Activated CD4-positive, alpha-beta T cell treated with anti-CD3 and anti-CD28 coated beads, Interleukin-2, Interleukin-6, amounts not matched to agents 100 ng/mL and 50 ng/mL, durations not matched to agents 16 hours and 8 hours (primary cell): ENCODE measurements at regions not wholly inside any gene's neighbourhood (a gene's known extent, or its start where the extent isn't known, plus 50 kb on each side); places are given as distances from the start of the nearest gene placed in this dataset.
"Not testable (repeated sequence)": the region's sequence is repeated elsewhere in the genome, so short reads cannot be mapped to it uniquely, and the experiment has no call there.

Experiments
- DNase-seq: peaks from one replicate; pipeline ENCODE4 v3.0.0-alpha.2; 2020

DNA sequence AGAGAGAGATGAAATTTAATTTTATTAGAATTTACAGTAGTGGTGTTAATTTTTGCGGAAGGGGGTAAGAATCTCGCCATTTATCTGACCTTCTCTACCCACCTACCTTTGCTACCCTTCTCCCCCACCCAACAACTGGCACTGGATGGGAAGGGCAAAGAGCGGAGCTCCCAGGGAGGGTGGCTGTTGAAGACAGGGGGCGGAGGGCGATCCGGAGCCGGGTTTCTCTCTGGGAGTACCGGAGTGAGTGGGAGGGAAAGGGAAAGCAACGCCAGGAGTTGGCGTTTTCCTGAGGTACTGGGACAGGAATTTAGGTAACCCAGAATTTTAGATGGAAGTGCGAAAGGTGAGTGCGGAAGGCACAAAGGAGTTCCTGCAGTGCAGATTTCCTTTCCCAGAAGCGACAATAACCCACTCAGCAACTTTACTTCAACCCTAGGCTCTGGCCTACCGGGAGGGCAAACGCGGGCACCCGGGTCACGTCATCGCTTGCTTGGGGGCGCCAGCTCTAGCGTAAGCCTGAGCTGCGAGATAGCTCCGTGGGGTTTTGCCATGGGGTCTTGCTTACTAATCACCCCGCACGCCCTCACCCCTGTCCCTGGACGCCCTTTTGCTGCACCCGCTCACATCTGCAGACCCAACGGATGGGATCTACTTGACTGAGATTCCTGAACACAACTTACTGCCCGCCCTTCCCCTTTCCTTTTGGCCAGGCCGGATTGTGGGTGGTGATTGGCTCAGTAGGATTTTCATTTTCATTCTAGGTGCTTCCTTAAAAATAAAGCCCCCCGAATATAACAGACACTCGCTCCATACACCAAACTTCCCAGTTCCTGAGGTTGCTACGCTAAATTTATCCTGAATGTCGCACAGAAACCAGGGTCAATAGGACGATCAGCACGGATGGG, 413.0 kb upstream of the ESRRG start:
- no peak for DNase-seq

- DNase-seq: no peak
Measured at GRCh38 chr1:217135569-217135915, 412.3 kb upstream of the ESRRG start.

- DNase-seq: no peak
Measured at GRCh38 chr1:217134857-217135568, 411.8 kb upstream of the ESRRG start.

DNA sequence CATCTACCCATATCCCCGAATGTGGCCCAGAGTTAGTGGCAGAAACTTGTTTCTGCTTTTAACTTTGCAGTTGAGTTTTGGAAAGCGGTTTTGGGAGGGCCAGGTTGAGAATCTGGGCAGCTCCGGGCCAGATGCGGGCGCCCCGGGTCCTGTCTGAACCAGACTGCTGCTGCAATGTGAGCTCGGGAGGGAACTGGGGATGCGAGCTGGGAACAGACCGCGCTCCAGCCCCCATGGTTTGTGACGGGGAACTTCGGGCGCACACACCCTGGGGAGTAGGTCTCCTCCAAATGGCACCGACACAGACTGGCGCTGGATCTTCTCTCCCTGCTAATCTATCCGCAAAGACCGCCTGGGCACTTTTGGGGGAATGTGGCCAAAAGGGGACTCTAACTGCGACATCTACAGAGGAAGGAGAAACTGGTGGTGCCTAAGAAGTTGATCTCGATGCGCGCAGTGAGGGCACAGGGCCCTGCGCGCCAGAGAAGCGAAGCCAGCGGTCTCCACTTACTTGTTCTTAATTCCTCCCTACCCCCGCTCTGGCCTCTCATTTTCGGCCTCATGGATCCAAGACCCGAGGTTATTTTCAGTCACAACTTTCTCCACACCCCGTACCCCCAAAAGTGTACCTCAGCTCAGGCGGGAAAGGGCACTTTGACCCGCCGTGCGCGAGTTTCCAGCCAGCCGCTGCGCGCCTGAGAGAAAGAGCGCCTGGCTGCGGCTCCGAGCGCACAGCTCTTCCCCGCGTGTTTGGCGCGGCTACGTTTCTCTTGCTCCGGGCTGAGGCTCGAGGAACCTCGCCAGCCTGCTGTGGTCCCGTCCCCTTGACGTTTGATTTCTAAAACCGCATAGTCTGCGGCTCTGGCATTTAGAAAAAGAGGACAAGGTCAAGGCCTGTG, 411.0 kb upstream of the ESRRG start:
- no peak for DNase-seq

GRCh38 chr1:217133092-217133491, 409.9 kb upstream of the ESRRG start:
- no peak for DNase-seq

GRCh38 chr1:217123340-217123739, 400.1 kb upstream of the ESRRG start:
- DNase-seq: not testable (repeated sequence)

DNA sequence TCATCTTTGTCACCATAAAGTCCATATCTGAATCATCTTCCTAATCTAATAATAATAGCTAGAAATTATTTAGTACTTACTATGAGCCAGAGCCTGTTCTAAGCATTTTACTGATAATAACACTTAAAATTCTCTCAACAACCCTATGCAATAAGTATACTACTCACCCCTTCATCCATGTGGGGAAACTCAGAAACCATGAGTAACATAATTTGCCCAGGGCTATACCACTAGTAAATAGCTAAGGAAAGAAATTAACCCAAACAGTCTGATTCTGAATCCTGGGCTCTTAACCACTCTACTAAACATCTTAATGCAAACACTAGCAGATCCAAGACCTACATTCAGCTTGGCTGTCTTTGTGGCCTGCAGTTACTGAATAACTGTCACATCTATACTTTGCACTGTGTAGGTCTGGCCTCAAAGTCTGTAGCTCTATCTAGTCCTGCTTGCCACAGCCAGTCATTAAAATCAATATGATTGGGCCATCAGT, 394.8 kb upstream of the ESRRG start:
- DNase-seq: no peak

GRCh38 chr1:217115404-217116380, 392.5 kb upstream of the ESRRG start:
- no peak for DNase-seq

DNA sequence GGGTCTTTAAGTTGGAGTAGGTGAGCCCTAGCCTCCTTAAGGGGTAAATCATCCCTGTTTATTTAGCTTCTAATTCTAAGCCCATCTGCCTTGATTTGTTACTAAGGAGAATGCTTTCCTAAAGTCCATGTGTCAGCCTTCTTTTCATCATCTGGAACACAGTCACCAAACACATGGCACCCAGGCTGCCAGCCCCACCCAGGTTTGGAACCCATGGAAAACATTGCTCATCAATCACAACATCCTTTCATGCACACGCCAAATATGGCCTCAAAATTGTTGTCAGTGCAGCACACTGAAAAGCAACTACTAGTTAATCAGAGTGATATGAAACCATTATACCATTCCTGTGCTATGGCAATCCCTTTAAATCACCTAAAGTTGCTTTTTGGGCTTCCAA, 386.7 kb upstream of the ESRRG start:
- DNase-seq: no peak

DNA sequence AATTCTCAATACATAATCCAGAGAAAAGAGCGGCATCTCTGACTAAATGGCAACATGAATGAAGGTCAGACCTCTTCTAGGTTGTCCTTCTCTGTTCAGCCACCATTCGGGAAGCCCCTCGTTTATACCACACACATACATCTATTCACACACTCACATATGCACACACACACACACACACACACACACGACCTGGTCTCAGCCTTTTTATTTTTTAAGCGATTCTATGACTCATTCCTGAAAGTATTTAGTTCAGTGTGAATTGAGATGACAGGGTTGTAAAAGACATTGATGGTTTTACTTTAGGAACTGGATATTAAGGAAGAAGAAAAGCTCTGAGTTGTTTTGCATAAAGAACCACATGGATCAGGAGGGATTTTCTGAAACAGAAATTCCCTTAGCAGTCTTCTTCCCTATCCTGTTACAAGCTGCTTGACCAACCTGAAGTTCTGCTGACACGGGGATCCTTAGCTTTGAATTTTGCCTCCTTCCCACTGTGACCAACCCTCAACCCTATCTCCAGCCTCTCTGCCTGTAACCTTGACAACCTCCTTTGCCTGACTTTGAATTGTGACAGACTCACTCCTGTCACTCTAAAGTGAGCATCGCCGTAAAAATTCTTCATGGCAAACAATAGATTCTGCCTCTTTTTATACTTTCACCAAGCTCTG, 383.1 kb upstream of the ESRRG start:
- DNase-seq: no peak

DNA sequence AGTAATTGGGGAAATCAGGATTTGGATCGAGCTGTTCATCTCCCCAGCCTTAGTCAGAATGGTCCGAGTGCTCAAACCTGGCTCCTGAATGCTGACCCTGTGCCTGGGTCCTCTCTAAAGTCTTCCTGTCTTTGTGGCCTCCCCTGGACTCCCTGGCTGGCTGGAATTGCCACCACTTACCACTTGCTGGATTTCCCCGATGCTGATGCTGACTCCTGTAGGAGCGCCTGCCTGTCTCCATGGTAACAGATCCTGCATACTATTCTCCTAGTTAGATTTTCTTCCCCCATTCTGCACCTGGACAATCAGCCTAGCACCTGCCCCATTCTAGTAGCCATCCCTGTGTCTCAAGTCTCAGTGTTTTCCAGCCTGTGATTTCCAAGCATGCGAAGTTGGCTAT, 382.2 kb upstream of the ESRRG start:
- no peak for DNase-seq

DNA sequence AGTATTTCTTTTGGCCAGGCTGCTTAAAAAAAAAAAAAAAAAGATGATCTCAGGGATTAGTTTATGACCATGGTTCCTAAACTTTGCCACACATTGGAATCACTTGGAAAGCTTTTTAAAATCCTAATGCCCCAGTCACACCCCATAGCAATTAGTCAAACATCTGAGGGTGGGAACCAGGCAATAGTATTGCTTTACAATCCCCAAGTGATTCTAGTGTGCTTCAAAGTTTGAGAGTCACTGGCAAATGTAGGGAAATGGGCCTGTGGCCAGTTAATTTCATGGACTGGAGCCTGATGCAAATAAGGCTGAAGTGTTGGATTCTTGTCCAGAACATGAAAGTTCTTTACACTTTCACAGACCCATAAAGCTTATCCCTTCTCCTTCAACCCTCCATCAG, 374.6 kb upstream of the ESRRG start:
- DNase-seq: no peak

DNA sequence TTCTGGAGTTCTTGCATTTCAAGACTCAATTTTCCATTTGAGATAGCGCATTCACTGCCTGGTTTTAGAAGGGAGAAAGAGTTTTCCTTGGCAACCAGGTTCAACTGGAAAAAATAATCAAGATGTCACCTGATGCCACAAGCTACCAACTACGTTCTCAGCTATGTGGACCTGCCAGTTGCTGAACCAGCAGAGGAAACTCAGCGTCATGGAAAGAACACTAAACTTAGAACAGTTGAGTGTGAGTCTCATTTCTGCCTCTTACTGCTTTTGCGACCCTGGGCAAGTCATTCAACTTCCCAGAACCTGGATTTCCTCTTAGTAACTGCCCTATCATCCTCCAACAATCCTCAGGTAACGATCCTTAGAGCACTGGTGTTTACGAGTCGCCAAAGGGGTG, 373.0 kb upstream of the ESRRG start:
- DNase-seq: no peak

DNA sequence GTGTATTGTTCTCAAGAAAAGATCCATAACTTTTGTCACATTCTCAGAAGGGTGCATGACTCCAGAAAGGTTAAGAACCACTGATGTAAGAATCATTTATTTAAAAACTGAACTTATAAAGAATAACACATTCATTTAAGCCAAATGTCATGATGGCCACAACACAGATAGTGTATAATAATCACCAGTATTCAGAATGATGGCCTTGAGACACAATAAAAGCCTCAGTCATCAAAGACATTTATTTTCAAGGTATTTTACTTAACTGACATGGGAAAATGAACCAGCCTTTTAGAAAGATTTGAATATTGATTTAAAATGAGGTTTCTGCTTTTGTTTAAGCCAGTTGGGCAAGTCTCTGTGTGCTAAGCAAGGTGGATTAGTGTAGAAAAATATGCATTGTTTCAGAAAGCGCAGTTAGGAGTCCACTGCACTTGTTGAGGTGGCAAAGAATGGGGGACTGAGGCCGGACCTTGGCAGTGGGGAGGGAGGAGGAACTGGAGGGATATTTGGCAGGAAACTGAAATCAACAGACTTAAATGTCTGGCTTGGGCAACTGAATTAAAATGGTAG, 371.9 kb upstream of the ESRRG start:
- DNase-seq: no peak

- DNase-seq: no peak
Measured at GRCh38 chr1:217091561-217091960, 368.3 kb upstream of the ESRRG start.

DNA sequence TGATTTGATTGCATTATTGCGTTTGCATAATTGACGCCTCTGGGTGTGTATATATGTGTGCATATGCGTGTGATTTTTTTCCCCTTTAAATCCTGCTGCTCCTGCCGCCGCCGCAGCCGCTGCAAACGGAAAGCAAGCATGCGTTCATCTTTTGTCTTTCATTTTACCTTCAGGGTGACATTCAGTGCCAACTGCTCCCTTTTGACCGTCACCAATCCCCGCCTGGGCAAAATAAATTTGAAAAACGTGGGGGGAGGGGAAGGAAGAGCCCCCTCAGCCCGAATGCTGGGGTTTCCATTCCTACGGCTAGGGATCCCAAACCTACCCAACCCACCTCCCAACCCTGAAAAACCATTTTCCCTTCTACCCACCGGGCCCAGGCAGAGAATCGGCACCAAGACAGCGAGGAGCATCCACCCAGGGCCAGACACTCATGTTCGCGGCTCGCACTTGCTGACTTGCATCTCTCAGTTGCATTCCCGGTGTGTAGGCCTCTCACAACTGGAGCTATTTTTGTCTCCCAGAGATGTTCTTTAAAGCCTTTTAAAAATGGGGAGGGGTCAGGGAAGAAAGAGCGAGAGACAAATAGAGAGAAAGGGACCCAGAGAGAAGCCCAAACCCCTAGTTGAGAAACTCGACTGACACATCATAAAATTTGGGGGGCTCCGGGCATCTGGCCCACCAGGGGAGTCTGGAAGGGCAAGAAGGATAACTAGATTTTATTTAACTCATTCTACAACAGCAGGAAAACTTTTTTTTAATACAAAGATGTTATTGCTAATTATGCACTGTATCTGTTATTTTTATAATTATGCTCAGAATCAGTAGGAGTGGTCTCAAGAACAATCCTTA, 367.1 kb upstream of the ESRRG start:
- DNase-seq: no peak

- DNase-seq: no peak
Measured at GRCh38 chr1:217089361-217090014, 366.3 kb upstream of the ESRRG start.

- DNase-seq: no peak
Measured at GRCh38 chr1:217088521-217089284, 365.5 kb upstream of the ESRRG start.

GRCh38 chr1:217088011-217088410, 364.8 kb upstream of the ESRRG start:
- no peak for DNase-seq
